ENCODE measurements at regions not wholly inside any gene's neighbourhood (a gene's known extent, or its start where the extent isn't known, plus 50 kb on each side); places are given as distances from the start of the nearest gene placed in this dataset.
A peak's percentile ranks its signal among the peaks of the same experiment; 100 is the strongest.

DNA sequence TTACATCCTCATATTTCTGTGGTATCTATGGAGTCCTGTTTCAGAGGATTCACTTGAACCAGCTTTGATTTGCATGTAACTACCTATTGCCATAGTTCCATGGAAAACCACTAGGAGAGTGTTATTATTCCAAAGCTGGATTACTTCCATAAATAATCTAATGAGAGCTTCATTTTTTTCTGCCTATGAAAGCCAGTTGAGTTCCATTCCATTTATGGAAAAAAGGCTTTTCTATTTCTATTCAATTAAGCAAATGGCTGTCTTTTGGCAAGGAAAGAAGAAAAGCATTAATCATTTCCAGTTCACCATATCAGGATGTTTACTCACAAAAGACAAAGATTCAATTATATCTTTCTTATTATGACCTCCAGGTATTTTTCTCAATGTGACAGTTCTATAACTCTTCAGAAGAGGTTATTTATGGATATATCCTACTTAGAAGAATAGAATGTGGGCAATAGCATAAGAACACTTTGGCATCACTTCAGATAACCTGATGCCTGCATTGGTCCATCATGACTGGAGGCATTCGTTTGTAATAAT, 259.9 kb upstream of the ZPLD1 start:
- TF ChIP-seq CTCF (conservative IDR thresholded peaks at IDR 0.05; ENCODE audit: low read depth, low read length) = no peak
- no peak overlapping the region for H3K4me3 ChIP-seq (ENCODE audit: low read depth, low read length)
- no peak for DNase-seq (ENCODE audit: low read depth)

- no peak for DNase-seq (ENCODE audit: low read depth)
- no peak for TF ChIP-seq CTCF (conservative IDR thresholded peaks at IDR 0.05; ENCODE audit: low read depth, low read length)
Observed at GRCh38 chr3:102176333-102177050, 258.3 kb upstream of the ZPLD1 start.

GRCh38 chr3:102177075-102177755, 257.6 kb upstream of the ZPLD1 start:
- H3K4me3 ChIP-seq (ENCODE audit: low read depth, low read length) = no peak overlapping the region

More at GRCh38 chr3:102176333-102177050, 258.3 kb upstream of the ZPLD1 start:
- H3K4me3 ChIP-seq (ENCODE audit: low read depth, low read length) = no peak overlapping the region

GRCh38 chr3:102178817-102179216, 256.0 kb upstream of the ZPLD1 start:
- no peak for TF ChIP-seq CTCF (conservative IDR thresholded peaks at IDR 0.05; ENCODE audit: low read depth, low read length)
- H3K4me3 ChIP-seq (ENCODE audit: low read depth, low read length) = no peak overlapping the region
- DNase-seq (ENCODE audit: low read depth) = no peak

More at GRCh38 chr3:102177075-102177755, 257.6 kb upstream of the ZPLD1 start:
- no peak for DNase-seq (ENCODE audit: low read depth)
- no peak for TF ChIP-seq CTCF (conservative IDR thresholded peaks at IDR 0.05; ENCODE audit: low read depth, low read length)

- no peak for TF ChIP-seq CTCF (conservative IDR thresholded peaks at IDR 0.05; ENCODE audit: low read depth, low read length)
- no peak for DNase-seq (ENCODE audit: low read depth)
- no peak overlapping the region for H3K4me3 ChIP-seq (ENCODE audit: low read depth, low read length)
Observed at GRCh38 chr3:102179326-102180177, 255.3 kb upstream of the ZPLD1 start.

DNA sequence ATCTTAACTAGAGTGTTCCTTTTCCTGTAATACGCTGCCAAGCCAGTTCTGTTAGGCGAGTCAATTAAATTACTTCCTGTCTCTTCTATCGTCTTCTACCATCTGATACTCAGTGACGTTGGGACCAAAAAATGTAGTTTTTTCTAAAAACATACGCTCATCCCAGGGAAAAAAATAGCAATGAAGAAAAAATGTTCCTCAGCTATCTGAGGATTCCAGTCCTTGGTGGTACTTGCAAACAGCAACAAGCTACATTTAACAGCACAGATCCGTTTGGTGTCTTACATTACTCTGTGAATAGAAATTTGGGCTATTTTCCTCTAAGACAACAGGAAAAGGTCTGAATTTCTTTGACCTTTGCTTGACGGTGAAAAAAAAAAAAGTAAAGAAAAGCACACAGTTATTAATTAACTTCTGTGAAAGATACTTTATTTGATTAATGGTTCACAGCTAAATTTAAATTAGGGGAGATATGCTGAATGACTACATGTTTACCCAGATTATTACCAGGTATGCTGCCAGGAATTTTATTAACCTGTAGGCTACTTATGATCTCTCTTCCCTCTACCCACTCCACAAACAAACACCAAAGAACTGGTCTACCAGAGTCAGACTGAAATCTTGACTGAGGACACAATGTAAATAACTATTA, 254.4 kb upstream of the ZPLD1 start:
- no peak for TF ChIP-seq CTCF (conservative IDR thresholded peaks at IDR 0.05; ENCODE audit: low read depth, low read length)
- DNase-seq (ENCODE audit: low read depth) = peak; percentile 92
- H3K4me3 ChIP-seq (ENCODE audit: low read depth, low read length) = no peak overlapping the region
